Activated CD4-positive, alpha-beta T cell treated with anti-CD3 and anti-CD28 coated beads for 36 hours (primary cell): ENCODE measurements at regions not wholly inside any gene's neighbourhood (a gene's known extent, or its start where the extent isn't known, plus 50 kb on each side); places are given as distances from the start of the nearest gene placed in this dataset.

Experiments
- ATAC-seq: fragments of 200-7000 bp; cut with Tn5 transposase; one replicate; pipeline ENCODE4 v1.10.0; 2021; ENCODE audit warnings: mild to moderate bottlenecking, moderate library complexity
- CTCF ChIA-PET: fragments of 350-600 bp; sonication (Branson Sonifier 250); formaldehyde crosslinking; loops from one replicate; lab custom pipeline; 2021; ENCODE audit warnings: antibody characterized with exemption; lab: Charles Lee
- POLR2A ChIA-PET: fragments of 350-600 bp; sonication (Branson Sonifier 250); formaldehyde crosslinking; loops from one replicate; lab custom pipeline; 2021; ENCODE audit warnings: antibody characterized with exemption, inconsistent platforms; lab: Charles Lee
- DNase-seq: peaks from one replicate; pipeline ENCODE4 v3.0.0-alpha.2; 2020
- H3K27ac Mint-ChIP-seq: one replicate; pipeline ENCODE4 v1.8.0; 2021; ENCODE audit warnings: mixed read lengths
- H3K27me3 Mint-ChIP-seq: one replicate; pipeline ENCODE4 v1.8.0; 2021; ENCODE audit warnings: mixed read lengths
- H3K36me3 Mint-ChIP-seq: one replicate; pipeline ENCODE4 v1.8.0; 2021; ENCODE audit warnings: low read depth, mixed read lengths
- H3K4me1 Mint-ChIP-seq: one replicate; pipeline ENCODE4 v1.8.0; 2021; ENCODE audit warnings: mixed read lengths
- H3K4me3 Mint-ChIP-seq: one replicate; pipeline ENCODE4 v1.8.0; 2021; ENCODE audit warnings: mild to moderate bottlenecking, moderate library complexity, mixed read lengths
- H3K9me3 Mint-ChIP-seq: one replicate; pipeline ENCODE4 v1.8.0; 2021; ENCODE audit warnings: low read depth, mixed read lengths
- intact Hi-C, 2 experiments: fragments of 100-400 bp; cut with DNase I in 1 of 2; cut with micrococcal nuclease in 1 of 2; formaldehyde crosslinking; loops; one replicate each; pipeline versions ENCODE4 v1.14.2 to v1.15.1; 2022 to 2024; cut with DNase I, micrococcal nuclease

- ATAC-seq (no peak), DNase-seq (no peak)
- intact Hi-C loops: no loop called here
- Mint-ChIP-seq H3K4me3 (no peak overlapping the region), H3K27me3 (no peaks in the 10 kb centered on the region), H3K4me1 (no peaks in the 10 kb centered on the region), H3K36me3 (no peaks in the 10 kb centered on the region), H3K27ac (no peak overlapping the region), H3K9me3 (peaks cover 4% of the 10 kb centered on the region)
- ChIA-PET CTCF (no interaction called here), POLR2A (no interaction called here)
These were observed 309.2 kb downstream of the LIG4 start for GRCh38 chr13:107906131-107906530.

DNA sequence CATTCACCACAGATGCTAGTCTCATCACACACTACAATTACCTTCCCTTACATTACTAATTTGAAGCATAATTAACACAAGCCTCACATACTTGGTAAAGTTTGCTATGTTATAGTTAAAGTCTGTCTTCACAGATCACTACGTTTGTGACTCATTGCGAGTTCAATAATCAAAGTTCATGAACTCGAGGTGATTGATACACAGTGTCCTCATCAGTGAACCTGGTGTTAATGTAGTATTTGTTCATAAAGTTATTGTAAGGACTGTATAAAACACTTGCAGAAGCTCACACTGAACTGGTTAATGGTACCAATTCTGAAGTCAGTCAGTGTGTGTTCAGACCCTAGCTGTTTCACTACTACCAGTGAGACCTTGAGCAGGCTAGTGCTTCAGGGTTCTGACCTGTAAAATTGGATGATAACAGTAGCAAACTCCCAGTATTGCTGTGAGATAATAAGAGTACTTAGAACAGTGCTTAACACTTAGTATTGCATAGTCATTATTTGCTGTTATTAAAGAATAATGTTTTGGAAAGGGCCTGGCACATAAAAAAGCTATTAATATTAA, 313.3 kb downstream of the LIG4 start:
- intact Hi-C loops: no loop called here
- ATAC-seq: no peak
- no peak overlapping the region for H3K27ac Mint-ChIP-seq
- no peak for DNase-seq
- H3K9me3 Mint-ChIP-seq: peaks cover 2% of the 10 kb centered on the region
- no peak overlapping the region for H3K4me3 Mint-ChIP-seq
- ChIA-PET CTCF (no interaction called here), POLR2A (no interaction called here)
- H3K4me1 Mint-ChIP-seq: no peaks in the 10 kb centered on the region
- no peaks in the 10 kb centered on the region for H3K27me3 Mint-ChIP-seq
- H3K36me3 Mint-ChIP-seq: no peaks in the 10 kb centered on the region

DNA sequence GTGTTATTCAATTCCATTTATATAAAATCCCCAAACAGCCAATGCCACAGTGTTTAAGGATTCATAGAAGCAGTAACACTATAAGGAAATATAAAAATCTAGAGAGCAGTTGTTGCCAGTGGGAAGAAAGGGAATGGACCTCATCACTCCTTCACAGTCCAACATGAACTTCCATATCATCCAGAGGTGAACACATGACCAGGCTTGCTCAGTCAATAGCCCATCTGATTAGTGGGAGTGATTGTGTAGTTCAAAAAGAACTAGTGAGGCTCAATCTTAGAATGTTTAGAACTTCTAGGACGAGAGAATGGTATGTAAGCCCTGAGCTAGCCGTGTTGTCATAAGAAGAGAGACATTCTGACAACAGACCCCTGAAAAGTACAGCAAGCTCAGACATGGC, 314.1 kb downstream of the LIG4 start:
- CTCF ChIA-PET: no interaction called here
- Mint-ChIP-seq H3K9me3 (peaks cover 2% of the 10 kb centered on the region), H3K27me3 (no peaks in the 10 kb centered on the region), H3K4me3 (no peak overlapping the region), H3K27ac (no peak overlapping the region), H3K4me1 (no peaks in the 10 kb centered on the region), H3K36me3 (no peaks in the 10 kb centered on the region)
- ATAC-seq (no peak), DNase-seq (no peak)
- intact Hi-C loops: no loop called here
- POLR2A ChIA-PET: no interaction called here

DNA sequence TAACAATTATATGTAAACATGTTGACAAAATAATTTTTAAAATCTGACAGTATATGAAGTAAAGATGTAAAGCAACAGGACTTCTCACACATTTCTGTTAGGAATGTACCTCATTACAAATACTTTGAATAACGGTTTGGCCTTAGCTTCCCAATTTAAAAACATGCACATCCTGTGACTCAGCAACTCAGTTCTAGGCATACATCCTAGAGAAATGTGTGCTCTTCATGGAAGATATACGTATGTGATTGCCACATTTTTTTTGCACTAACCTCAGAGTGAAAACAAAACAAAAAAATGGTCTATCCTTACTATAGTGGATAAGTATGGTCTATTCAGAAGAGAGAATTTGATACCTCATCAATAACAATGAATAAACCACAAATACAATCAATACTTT, 314.6 kb downstream of the LIG4 start:
- no peak overlapping the region for H3K4me3 Mint-ChIP-seq
- ATAC-seq (no peak), DNase-seq (no peak)
- no peaks in the 10 kb centered on the region for H3K36me3 Mint-ChIP-seq
- no peaks in the 10 kb centered on the region for H3K4me1 Mint-ChIP-seq
- ChIA-PET POLR2A (no interaction called here), CTCF (no interaction called here)
- no peaks in the 10 kb centered on the region for H3K27me3 Mint-ChIP-seq
- intact Hi-C loops: no loop called here
- H3K27ac Mint-ChIP-seq: no peak overlapping the region
- H3K9me3 Mint-ChIP-seq: peaks cover 2% of the 10 kb centered on the region

- no peak overlapping the region for H3K4me3 Mint-ChIP-seq
- H3K27ac Mint-ChIP-seq: no peak overlapping the region
- H3K27me3 Mint-ChIP-seq: no peaks in the 10 kb centered on the region
- no peaks in the 10 kb centered on the region for H3K4me1 Mint-ChIP-seq
- DNase-seq (no peak), ATAC-seq (no peak)
- ChIA-PET POLR2A (no interaction called here), CTCF (no interaction called here)
- intact Hi-C loops: no loop called here
- no peaks in the 10 kb centered on the region for H3K36me3 Mint-ChIP-seq
- H3K9me3 Mint-ChIP-seq: peaks cover 2% of the 10 kb centered on the region
These were observed 329.2 kb downstream of the LIG4 start for GRCh38 chr13:107886118-107886517.

- POLR2A ChIA-PET: no interaction called here
- Mint-ChIP-seq H3K4me1 (no peaks in the 10 kb centered on the region), H3K27me3 (no peaks in the 10 kb centered on the region), H3K4me3 (no peak overlapping the region), H3K9me3 (peaks cover 2% of the 10 kb centered on the region), H3K36me3 (no peaks in the 10 kb centered on the region), H3K27ac (no peak overlapping the region)
- no peak for ATAC-seq
- DNase-seq: no peak
- CTCF ChIA-PET: no interaction called here
- intact Hi-C loops: no loop called here
These were observed 330.8 kb downstream of the LIG4 start for GRCh38 chr13:107884564-107884963.

- ATAC-seq (no peak), DNase-seq (no peak)
- H3K9me3 Mint-ChIP-seq: peaks cover 2% of the 10 kb centered on the region
- intact Hi-C loops: no loop called here
- ChIA-PET CTCF (no interaction called here), POLR2A (no interaction called here)
- no peaks in the 10 kb centered on the region for H3K27me3 Mint-ChIP-seq
- no peak overlapping the region for H3K4me3 Mint-ChIP-seq
- H3K36me3 Mint-ChIP-seq: no peaks in the 10 kb centered on the region
- H3K27ac Mint-ChIP-seq: no peak overlapping the region
- H3K4me1 Mint-ChIP-seq: no peaks in the 10 kb centered on the region
These were observed 331.7 kb downstream of the LIG4 start for GRCh38 chr13:107883561-107884175.

GRCh38 chr13:107882708-107883560, 332.4 kb downstream of the LIG4 start:
- ATAC-seq: no peak
- POLR2A ChIA-PET: no interaction called here

GRCh38 chr13:107881362-107881761, 334.0 kb downstream of the LIG4 start:
- no peaks in the 10 kb centered on the region for H3K36me3 Mint-ChIP-seq
- no peaks in the 10 kb centered on the region for H3K27me3 Mint-ChIP-seq
- intact Hi-C loops: no loop called here
- no peak overlapping the region for H3K27ac Mint-ChIP-seq
- no peaks in the 10 kb centered on the region for H3K4me1 Mint-ChIP-seq
- peaks cover 2% of the 10 kb centered on the region for H3K9me3 Mint-ChIP-seq
- ATAC-seq (no peak), DNase-seq (no peak)
- H3K4me3 Mint-ChIP-seq: no peak overlapping the region
- ChIA-PET CTCF (no interaction called here), POLR2A (no interaction called here)

More at GRCh38 chr13:107882708-107883560, 332.4 kb downstream of the LIG4 start:
- Mint-ChIP-seq H3K27ac (no peak overlapping the region), H3K4me3 (no peak overlapping the region), H3K36me3 (no peaks in the 10 kb centered on the region), H3K9me3 (peaks cover 4% of the 10 kb centered on the region), H3K4me1 (no peaks in the 10 kb centered on the region), H3K27me3 (no peaks in the 10 kb centered on the region)
- intact Hi-C loops: no loop called here
- CTCF ChIA-PET: no interaction called here
- DNase-seq: no peak

DNA sequence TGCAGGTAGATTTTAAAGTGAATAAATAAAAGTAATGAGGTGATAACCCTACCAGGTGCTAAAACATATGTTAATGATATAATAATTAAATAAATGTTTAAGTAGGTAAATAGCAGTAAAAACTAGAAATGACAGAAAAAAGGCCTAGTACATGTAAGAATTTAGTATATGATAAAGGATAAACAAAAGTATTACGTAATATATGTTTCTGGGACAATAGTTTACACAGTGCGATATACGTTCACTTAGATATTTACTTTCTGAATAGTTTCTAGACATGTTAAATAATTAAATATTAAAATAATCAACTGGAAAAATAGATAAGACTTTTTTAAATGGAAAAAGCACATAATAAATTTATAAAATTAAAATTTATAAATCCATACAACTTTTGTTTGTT, 340.9 kb downstream of the LIG4 start:
- no peak for ATAC-seq
- CTCF ChIA-PET: no interaction called here
- H3K4me1 Mint-ChIP-seq: no peaks in the 10 kb centered on the region
- no peaks in the 10 kb centered on the region for H3K36me3 Mint-ChIP-seq
- POLR2A ChIA-PET: no interaction called here
- no peak overlapping the region for H3K4me3 Mint-ChIP-seq
- intact Hi-C loops: no loop called here
- no peak overlapping the region for H3K27ac Mint-ChIP-seq
- H3K9me3 Mint-ChIP-seq: peaks cover 2% of the 10 kb centered on the region
- peaks cover 5% of the 10 kb centered on the region for H3K27me3 Mint-ChIP-seq
- no peak for DNase-seq

- Mint-ChIP-seq H3K27me3 (peaks cover 9% of the 10 kb centered on the region), H3K27ac (no peak overlapping the region), H3K9me3 (peaks cover 2% of the 10 kb centered on the region), H3K4me3 (no peak overlapping the region), H3K4me1 (no peaks in the 10 kb centered on the region), H3K36me3 (no peaks in the 10 kb centered on the region)
- POLR2A ChIA-PET: no interaction called here
- ATAC-seq (no peak), DNase-seq (no peak)
- CTCF ChIA-PET: no interaction called here
- intact Hi-C loops: no loop called here
These were observed 341.4 kb downstream of the LIG4 start for GRCh38 chr13:107873926-107874325.

- H3K4me1 Mint-ChIP-seq: peaks cover 6% of the 10 kb centered on the region
- no peak overlapping the region for H3K27ac Mint-ChIP-seq
- intact Hi-C loops: no loop called here
- peaks cover 26% of the 10 kb centered on the region for H3K27me3 Mint-ChIP-seq
- ChIA-PET CTCF (no interaction called here), POLR2A (no interaction called here)
- DNase-seq (no peak), ATAC-seq (no peak)
- H3K9me3 Mint-ChIP-seq: no peaks in the 10 kb centered on the region
- no peaks in the 10 kb centered on the region for H3K36me3 Mint-ChIP-seq
- no peak overlapping the region for H3K4me3 Mint-ChIP-seq
These were observed 344.9 kb downstream of the LIG4 start for GRCh38 chr13:107870400-107870799.
